ENCODE measurements at regions not wholly inside any gene's neighbourhood (a gene's known extent, or its start where the extent isn't known, plus 50 kb on each side); places are given as distances from the start of the nearest gene placed in this dataset.

GRCh38 chr1:56174176-56174885 is 405.0 kb downstream of the PLPP3 start:
- H3K4me2 ChIP-seq (ENCODE audit: low read length), result no peak overlapping the region
- TF ChIP-seq EZH2phosphoT487 (IDR thresholded peaks at IDR 0.05; ENCODE audit: low read depth) (no peak), CTCF (IDR thresholded peaks at IDR 0.05; ENCODE audit: low read depth, low read length) (no peak)
- H3K27me3 ChIP-seq (ENCODE audit: low read depth, low read length), result no peaks in the 10 kb centered on the region
- H3K4me3 ChIP-seq (ENCODE audit: low read length), result no peak overlapping the region
- H3K27ac ChIP-seq (ENCODE audit: low read length), result no peak overlapping the region
- H3K9ac ChIP-seq (ENCODE audit: low read length), result no peak overlapping the region
- no peaks in the 10 kb centered on the region for H3K9me3 ChIP-seq (ENCODE audit: insufficient read depth, low read length)
- H4K20me1 ChIP-seq (ENCODE audit: insufficient read depth, low read length), result no peaks in the 10 kb centered on the region
- H3K79me2 ChIP-seq (ENCODE audit: low read length), result no peaks in the 10 kb centered on the region
- H2AFZ ChIP-seq (ENCODE audit: low read depth, low read length), result no peak overlapping the region
- H3K36me3 ChIP-seq (replicated peaks; ENCODE audit: low read depth, low read length), result no peaks in the 10 kb centered on the region
- no peaks in the 10 kb centered on the region for H3K4me1 ChIP-seq (ENCODE audit: low read length)

GRCh38 chr1:56173736-56174135 is 405.6 kb downstream of the PLPP3 start:
- TF ChIP-seq CTCF (IDR thresholded peaks at IDR 0.05; ENCODE audit: low read depth, low read length) (no peak), EZH2phosphoT487 (IDR thresholded peaks at IDR 0.05; ENCODE audit: low read depth) (no peak)
- H3K27ac ChIP-seq (ENCODE audit: low read length), result no peak overlapping the region
- H3K4me2 ChIP-seq (ENCODE audit: low read length), result no peak overlapping the region
- no peak overlapping the region for H3K9ac ChIP-seq (ENCODE audit: low read length)
- no peak overlapping the region for H3K4me3 ChIP-seq (ENCODE audit: low read length)
- no peaks in the 10 kb centered on the region for H3K4me1 ChIP-seq (ENCODE audit: low read length)
- no peaks in the 10 kb centered on the region for H3K36me3 ChIP-seq (replicated peaks; ENCODE audit: low read depth, low read length)
- no peaks in the 10 kb centered on the region for H3K9me3 ChIP-seq (ENCODE audit: insufficient read depth, low read length)
- no peak overlapping the region for H2AFZ ChIP-seq (ENCODE audit: low read depth, low read length)
- no peaks in the 10 kb centered on the region for H3K79me2 ChIP-seq (ENCODE audit: low read length)
- H3K27me3 ChIP-seq (ENCODE audit: low read depth, low read length), result no peaks in the 10 kb centered on the region
- no peaks in the 10 kb centered on the region for H4K20me1 ChIP-seq (ENCODE audit: insufficient read depth, low read length)

GRCh38 chr1:56171670-56172069 is 407.7 kb downstream of the PLPP3 start:
- Histone ChIP-seq H3K9ac (ENCODE audit: low read length) (no peak overlapping the region), H3K36me3 (replicated peaks; ENCODE audit: low read depth, low read length) (no peaks in the 10 kb centered on the region), H3K79me2 (ENCODE audit: low read length) (no peaks in the 10 kb centered on the region), H4K20me1 (ENCODE audit: insufficient read depth, low read length) (no peaks in the 10 kb centered on the region), H3K4me2 (ENCODE audit: low read length) (no peak overlapping the region), H3K9me3 (ENCODE audit: insufficient read depth, low read length) (no peaks in the 10 kb centered on the region), H3K4me3 (ENCODE audit: low read length) (no peak overlapping the region), H2AFZ (ENCODE audit: low read depth, low read length) (no peak overlapping the region), H3K27ac (ENCODE audit: low read length) (no peak overlapping the region), H3K4me1 (ENCODE audit: low read length) (no peaks in the 10 kb centered on the region), H3K27me3 (ENCODE audit: low read depth, low read length) (no peaks in the 10 kb centered on the region)
- TF ChIP-seq CTCF (IDR thresholded peaks at IDR 0.05; ENCODE audit: low read depth, low read length) (no peak), EZH2phosphoT487 (IDR thresholded peaks at IDR 0.05; ENCODE audit: low read depth) (no peak)

- H3K4me3 ChIP-seq (ENCODE audit: low read length), result no peak overlapping the region
- no peak overlapping the region for H3K9ac ChIP-seq (ENCODE audit: low read length)
- H2AFZ ChIP-seq (ENCODE audit: low read depth, low read length), result no peak overlapping the region
- H4K20me1 ChIP-seq (ENCODE audit: insufficient read depth, low read length), result no peaks in the 10 kb centered on the region
- no peaks in the 10 kb centered on the region for H3K36me3 ChIP-seq (replicated peaks; ENCODE audit: low read depth, low read length)
- no peak overlapping the region for H3K27ac ChIP-seq (ENCODE audit: low read length)
- no peak for TF ChIP-seq CTCF (IDR thresholded peaks at IDR 0.05; ENCODE audit: low read depth, low read length)
- TF ChIP-seq EZH2phosphoT487 (IDR thresholded peaks at IDR 0.05; ENCODE audit: low read depth), result no peak
- H3K4me2 ChIP-seq (ENCODE audit: low read length), result no peak overlapping the region
- H3K4me1 ChIP-seq (ENCODE audit: low read length), result no peaks in the 10 kb centered on the region
- H3K9me3 ChIP-seq (ENCODE audit: insufficient read depth, low read length), result no peaks in the 10 kb centered on the region
- no peaks in the 10 kb centered on the region for H3K79me2 ChIP-seq (ENCODE audit: low read length)
- H3K27me3 ChIP-seq (ENCODE audit: low read depth, low read length), result no peaks in the 10 kb centered on the region
These were observed 408.5 kb downstream of the PLPP3 start for GRCh38 chr1:56170784-56171320.

Measured in OCI-LY3 (cell line).